ENCODE measurements at regions not wholly inside any gene's neighbourhood (a gene's known extent, or its start where the extent isn't known, plus 50 kb on each side); places are given as distances from the start of the nearest gene placed in this dataset.

- no peak overlapping the region for H3K4me3 ChIP-seq (ENCODE audit: low read depth in 2 of 2, low read length in 2 of 2)
- intact Hi-C loops (cut with micrococcal nuclease; ENCODE audit: unreplicated experiment) (no loop called here), in situ Hi-C loops (cut with HindIII; ENCODE audit: low pct_unique_long_range_greater_than_20kb, low sequenced_read_pairs) (no loop called here)
- no peaks in the 10 kb centered on the region for H3K9me3 ChIP-seq (ENCODE audit: control insufficient read depth, insufficient read depth, low read depth, low read length)
- DNase-seq (ENCODE audit: low read depth, low spot score) (no peak), ATAC-seq (no peak)
- CTCF ChIA-PET, result no interaction called here
- POLR2A ChIA-PET, result no interaction called here
- no peaks in the 10 kb centered on the region for H3K36me3 ChIP-seq (ENCODE audit: control insufficient read depth, insufficient read depth, low read length)
- TF ChIP-seq, protein P1, sequence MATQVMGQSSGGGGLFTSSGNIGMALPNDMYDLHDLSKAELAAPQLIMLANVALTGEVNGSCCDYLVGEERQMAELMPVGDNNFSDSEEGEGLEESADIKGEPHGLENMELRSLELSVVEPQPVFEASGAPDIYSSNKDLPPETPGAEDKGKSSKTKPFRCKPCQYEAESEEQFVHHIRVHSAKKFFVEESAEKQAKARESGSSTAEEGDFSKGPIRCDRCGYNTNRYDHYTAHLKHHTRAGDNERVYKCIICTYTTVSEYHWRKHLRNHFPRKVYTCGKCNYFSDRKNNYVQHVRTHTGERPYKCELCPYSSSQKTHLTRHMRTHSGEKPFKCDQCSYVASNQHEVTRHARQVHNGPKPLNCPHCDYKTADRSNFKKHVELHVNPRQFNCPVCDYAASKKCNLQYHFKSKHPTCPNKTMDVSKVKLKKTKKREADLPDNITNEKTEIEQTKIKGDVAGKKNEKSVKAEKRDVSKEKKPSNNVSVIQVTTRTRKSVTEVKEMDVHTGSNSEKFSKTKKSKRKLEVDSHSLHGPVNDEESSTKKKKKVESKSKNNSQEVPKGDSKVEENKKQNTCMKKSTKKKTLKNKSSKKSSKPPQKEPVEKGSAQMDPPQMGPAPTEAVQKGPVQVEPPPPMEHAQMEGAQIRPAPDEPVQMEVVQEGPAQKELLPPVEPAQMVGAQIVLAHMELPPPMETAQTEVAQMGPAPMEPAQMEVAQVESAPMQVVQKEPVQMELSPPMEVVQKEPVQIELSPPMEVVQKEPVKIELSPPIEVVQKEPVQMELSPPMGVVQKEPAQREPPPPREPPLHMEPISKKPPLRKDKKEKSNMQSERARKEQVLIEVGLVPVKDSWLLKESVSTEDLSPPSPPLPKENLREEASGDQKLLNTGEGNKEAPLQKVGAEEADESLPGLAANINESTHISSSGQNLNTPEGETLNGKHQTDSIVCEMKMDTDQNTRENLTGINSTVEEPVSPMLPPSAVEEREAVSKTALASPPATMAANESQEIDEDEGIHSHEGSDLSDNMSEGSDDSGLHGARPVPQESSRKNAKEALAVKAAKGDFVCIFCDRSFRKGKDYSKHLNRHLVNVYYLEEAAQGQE (IDR thresholded peaks at IDR 0.05; ENCODE audit: insufficient read depth in 1 of 2, low read depth in 2 of 2, low read length in 1 of 2), result no peak
- no peak for TF ChIP-seq CTCF (IDR thresholded peaks at IDR 0.05)
- TF ChIP-seq POLR2AphosphoS5 (IDR thresholded peaks at IDR 0.05; ENCODE audit: low read depth, low read length), result no peak
- no peak for TF ChIP-seq TCF7L2 (IDR thresholded peaks at IDR 0.05; ENCODE audit: low read depth, low read length)
- no peak for TF ChIP-seq SIN3A (IDR thresholded peaks at IDR 0.05; ENCODE audit: borderline replicate concordance, insufficient read depth, low read depth, low read length)
- H3K4me1 ChIP-seq (ENCODE audit: control insufficient read depth, insufficient read depth, low read length), result no peaks in the 10 kb centered on the region
- no TSS peak for BruUV-seq (replicated peaks)
- H3K27ac ChIP-seq (ENCODE audit: low read length), result no peak overlapping the region
- H3K27me3 ChIP-seq (ENCODE audit: control insufficient read depth, insufficient read depth, low read length), result no peaks in the 10 kb centered on the region
Observed at GRCh38 chr14:87712396-87713090, 280.4 kb downstream of the GALC start.

DNA sequence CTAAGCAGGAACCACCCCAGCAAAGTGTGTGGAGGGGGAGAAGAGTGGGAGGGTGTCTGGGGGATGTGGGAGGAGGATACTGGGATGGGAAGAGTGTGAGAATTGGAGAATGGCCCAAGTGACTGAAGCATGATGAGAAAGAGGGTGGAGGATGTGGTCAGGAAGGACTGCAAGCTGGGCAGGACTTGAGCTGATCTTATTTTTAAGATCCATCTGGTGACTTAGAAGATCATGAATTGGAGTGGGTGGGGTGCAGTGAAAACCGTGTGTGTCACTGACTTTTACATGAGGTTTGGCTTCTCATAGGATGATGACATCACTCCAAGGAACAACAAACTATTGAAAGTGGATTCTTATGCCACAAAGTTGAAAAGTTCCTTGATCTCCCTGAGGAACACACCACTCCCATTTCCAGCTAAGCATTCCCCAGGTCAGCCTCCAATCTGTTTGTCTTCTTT is 287.5 kb downstream of the GALC start:
- CTCF ChIA-PET, result no interaction called here
- no peak for ATAC-seq
- in situ Hi-C loops (cut with HindIII; ENCODE audit: low pct_unique_long_range_greater_than_20kb, low sequenced_read_pairs) (no loop called here), intact Hi-C loops (cut with micrococcal nuclease; ENCODE audit: unreplicated experiment) (no loop called here)
- POLR2A ChIA-PET, result no interaction called here
- Histone ChIP-seq H3K9me3 (ENCODE audit: control insufficient read depth, insufficient read depth, low read depth, low read length) (no peaks in the 10 kb centered on the region), H3K4me3 (ENCODE audit: low read depth in 2 of 2, low read length in 2 of 2) (no peak overlapping the region), H3K27ac (ENCODE audit: low read length) (no peak overlapping the region), H3K4me1 (ENCODE audit: control insufficient read depth, insufficient read depth, low read length) (no peaks in the 10 kb centered on the region), H3K27me3 (ENCODE audit: control insufficient read depth, insufficient read depth, low read length) (no peaks in the 10 kb centered on the region), H3K36me3 (ENCODE audit: control insufficient read depth, insufficient read depth, low read length) (no peaks in the 10 kb centered on the region)
- no TSS peak for BruUV-seq (replicated peaks)
- TF ChIP-seq TCF7L2 (IDR thresholded peaks at IDR 0.05; ENCODE audit: low read depth, low read length) (no peak), POLR2AphosphoS5 (IDR thresholded peaks at IDR 0.05; ENCODE audit: low read depth, low read length) (no peak), SIN3A (IDR thresholded peaks at IDR 0.05; ENCODE audit: borderline replicate concordance, insufficient read depth, low read depth, low read length) (no peak), CTCF (IDR thresholded peaks at IDR 0.05) (no peak)
- TF ChIP-seq, protein P1 (IDR thresholded peaks at IDR 0.05; ENCODE audit: insufficient read depth in 1 of 2, low read depth in 2 of 2, low read length in 1 of 2), result no peak
- DNase-seq (ENCODE audit: low read depth, low spot score), result no peak

Data from Panc1 (cell line).